HG02852 (cell line): ENCODE measurements at regions not wholly inside any gene's neighbourhood (a gene's known extent, or its start where the extent isn't known, plus 50 kb on each side); places are given as distances from the start of the nearest gene placed in this dataset.
"Not testable (repeated sequence)": the region's sequence is repeated elsewhere in the genome, so short reads cannot be mapped to it uniquely, and the experiment has no call there.

Experiments
- ATAC-seq: cut with Tn5 transposase; IDR thresholded peaks from one replicate; pipeline ENCODE4 v1.9.1; 2021; ENCODE audit warnings: mild to moderate bottlenecking, moderate library complexity; ENCODE audit not compliant: unreplicated experiment

- no peak for ATAC-seq
Observed at GRCh38 chr10:6929148-6929830, 349.2 kb upstream of the PRKCQ start.

GRCh38 chr10:6928586-6928985 lies 348.5 kb upstream of the PRKCQ start:
- no peak for ATAC-seq

DNA sequence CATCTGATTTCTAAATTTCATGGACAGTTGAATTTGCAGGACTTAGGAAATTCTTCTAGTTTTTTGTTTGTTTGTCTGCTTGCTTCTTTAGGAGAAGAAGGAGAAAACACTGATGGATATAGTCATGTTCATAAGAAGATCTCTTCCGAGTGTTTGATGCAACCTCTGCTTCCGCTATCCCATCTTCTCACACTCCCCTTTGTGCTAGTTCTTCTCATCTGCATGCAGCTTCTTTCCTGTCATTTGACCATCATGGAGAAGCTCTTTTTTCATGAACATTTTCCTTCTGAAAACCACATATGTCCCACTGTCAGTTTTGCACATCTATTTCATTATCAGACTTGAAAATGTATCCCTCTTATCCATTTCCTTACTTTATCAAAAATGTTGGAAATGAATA lies 346.9 kb upstream of the PRKCQ start:
- ATAC-seq = no peak

GRCh38 chr10:6925146-6925545 lies 345.1 kb upstream of the PRKCQ start:
- ATAC-seq = no peak

DNA sequence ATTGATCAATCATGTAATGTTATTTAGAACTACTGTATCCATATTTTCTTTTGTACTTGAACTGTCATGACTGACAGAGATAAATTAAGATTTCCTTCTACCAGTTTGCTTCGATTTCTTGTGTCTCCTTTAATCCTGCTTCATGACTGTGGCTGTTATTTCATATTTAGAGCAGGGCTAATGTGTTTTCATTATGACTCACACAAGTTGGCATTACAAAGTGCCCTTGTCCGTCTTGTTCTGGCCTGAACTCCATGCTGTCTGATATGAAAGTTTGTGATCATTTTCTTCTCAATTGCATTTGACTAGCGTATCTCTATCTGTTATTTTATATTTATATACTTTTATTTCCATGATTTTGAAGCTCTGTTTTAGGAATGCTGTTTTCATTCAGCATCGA lies 344.1 kb upstream of the PRKCQ start:
- ATAC-seq = no peak

DNA sequence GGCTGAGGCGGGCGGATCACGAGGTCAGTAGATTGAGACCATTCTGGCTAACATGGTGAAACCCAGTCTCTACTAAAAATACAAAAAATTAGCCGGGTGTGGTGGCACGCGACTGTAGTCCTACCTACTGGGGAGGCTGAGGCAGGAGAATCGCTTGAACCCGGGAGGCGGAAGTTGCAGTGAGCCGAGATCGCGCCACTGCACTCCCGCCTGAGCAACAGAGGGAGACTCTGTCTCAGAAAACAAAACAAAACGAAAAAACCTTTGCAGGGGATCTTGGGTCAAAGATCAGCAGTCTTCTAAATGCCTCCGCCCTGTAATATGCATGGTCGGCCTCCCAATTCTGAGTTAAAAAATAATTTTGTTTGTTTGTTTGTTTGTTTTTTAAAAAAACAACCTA lies 340.9 kb upstream of the PRKCQ start:
- not testable (repeated sequence) for ATAC-seq

DNA sequence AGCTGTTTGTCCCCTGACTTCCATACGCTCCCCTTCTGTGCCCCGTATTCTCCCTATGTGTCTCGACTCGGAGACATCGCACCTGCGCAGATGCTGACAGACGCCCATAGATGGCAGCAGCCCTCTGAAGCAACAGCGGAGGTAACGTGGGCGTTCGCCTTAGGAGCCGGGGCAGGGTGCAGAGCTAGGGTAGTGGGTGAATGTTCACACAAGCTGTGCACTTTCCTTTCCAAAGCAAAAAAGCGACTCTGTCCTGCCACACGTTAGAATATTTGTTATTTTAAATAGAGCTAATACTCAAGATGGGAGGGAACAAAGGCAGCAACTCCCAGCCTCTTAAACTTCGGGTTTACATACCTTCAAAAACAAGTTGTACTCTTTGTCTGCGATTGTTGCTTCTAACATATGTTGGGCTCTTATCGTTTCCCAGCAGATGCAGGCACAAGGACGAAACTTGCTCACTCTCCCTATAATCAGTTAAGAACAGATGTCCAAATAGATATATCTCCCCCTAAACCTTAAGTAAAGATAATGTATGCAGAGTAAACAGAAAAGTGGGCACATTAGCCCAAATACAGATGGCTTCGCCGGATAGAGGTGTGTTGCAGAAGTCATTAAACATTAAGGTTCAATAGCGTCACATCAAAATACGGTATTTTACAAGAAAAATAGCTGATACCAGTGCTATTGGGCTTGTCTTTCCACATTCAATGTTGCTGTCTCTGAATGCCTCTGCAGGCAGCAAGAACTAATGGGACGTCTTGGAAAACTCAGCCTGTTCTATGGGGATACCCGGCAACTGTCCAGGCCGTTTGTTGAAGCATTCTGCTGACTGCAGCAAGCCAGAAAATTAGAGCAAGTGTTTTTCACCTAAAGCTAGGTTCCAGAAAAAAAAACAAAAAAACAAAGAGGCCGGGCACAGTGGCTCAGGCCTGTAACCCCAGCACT lies 340.3 kb upstream of the PRKCQ start:
- ATAC-seq = peak; percentile 99

- no peak for ATAC-seq
Observed at GRCh38 chr10:6919077-6919476, 339.0 kb upstream of the PRKCQ start.

DNA sequence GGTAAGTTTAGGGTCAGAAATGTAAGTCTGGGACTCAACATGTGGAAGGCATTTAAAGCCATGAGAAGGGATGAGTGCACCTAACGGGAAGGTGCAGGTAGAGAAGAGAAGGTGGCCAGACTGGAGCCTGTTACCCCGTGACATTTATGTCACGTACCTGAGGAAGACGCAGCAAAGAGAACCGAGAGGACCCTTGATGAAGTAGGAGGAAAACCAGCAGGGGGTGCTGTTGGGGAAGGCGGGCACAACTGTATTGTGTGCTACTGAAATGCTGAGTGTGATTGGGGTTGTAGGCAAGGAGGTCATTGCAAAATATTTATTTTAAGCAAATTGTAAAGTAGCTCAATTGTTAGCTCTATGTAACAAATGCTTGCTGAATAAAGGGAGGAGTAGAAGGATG lies 338.2 kb upstream of the PRKCQ start:
- no peak for ATAC-seq

DNA sequence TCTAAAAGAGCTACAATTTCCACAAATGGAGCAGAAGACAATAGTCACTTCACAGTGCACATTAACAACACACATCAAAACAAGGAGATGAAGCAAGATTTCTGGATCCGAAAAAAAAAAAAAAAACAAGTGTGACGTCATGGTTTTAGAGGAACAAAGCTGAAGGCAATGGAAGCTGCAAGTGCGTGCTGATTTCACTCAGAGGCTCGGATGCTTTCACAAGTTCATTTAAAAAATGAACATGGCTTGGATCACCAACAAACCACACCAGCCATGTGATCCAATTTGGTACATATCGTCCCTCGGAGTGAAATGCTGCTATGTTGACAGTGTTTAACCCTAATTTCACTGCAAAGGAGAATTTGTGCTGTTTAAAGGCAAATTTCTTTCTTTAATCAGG lies 337.0 kb upstream of the PRKCQ start:
- ATAC-seq = no peak

DNA sequence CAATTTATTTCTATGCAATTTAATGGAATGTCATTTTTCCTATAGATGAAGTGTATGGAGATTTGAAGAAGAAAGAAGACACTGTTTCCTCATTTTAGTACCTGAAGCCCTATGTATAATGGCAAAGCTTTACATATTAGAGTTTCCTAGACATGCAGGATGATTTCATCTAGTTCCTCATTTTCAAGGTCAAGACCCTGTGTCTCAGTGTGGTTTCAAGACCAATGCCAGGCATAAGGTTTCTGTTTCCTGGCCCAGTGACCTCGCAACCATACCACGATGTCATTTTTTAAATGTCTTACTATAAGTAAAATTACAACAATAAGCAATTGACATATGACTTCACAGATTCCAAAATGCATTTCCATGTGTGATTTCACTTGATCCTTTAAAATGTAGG lies 336.5 kb upstream of the PRKCQ start:
- peak; percentile 27 for ATAC-seq

DNA sequence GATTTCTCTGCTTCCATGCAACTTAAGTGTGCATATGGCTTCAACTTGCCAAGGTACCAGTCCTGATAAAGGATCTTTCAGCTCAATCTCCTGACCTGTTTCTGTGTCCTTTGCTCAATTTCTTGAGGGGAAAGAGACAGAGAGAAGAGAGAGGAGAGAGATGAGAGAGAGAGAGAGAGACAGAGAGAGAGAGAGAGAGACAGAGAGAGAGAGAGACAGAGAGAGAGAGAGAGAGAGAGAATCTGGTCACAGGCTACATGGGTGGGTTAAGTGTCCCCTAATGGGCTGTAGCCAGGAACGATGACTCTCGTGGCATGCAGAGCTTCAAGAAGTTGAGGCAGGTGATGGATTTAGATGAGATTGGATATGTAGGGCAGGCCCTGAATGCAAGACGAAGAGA lies 335.2 kb upstream of the PRKCQ start:
- ATAC-seq = no peak

GRCh38 chr10:6912929-6913328 lies 332.9 kb upstream of the PRKCQ start:
- ATAC-seq = peak; percentile 54

DNA sequence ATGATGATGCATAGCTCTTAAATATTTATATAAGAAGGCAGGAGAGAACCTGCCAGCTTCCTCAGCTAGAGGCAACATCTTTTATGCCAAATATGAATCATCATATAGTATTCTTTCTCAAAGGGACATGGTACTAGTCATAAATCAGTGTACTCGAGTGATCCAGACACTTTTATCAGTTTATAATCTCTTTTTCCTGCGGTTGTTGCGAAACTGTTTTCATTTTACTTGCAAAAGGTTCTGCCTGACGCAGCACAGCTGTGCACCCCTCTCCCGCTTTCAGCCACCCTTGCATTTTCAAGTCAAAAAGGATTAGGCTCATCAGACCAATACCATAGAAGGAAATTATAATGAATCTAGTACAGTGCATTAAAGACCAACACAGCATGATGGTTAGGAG lies 332.3 kb upstream of the PRKCQ start:
- ATAC-seq = peak; percentile 70

GRCh38 chr10:6912021-6912420 lies 331.9 kb upstream of the PRKCQ start:
- no peak for ATAC-seq

- no peak for ATAC-seq
Observed at GRCh38 chr10:6909905-6910560, 330.0 kb upstream of the PRKCQ start.

- ATAC-seq = no peak
Observed at GRCh38 chr10:6907877-6908530, 327.9 kb upstream of the PRKCQ start.

GRCh38 chr10:6894405-6894804 lies 314.3 kb upstream of the PRKCQ start:
- ATAC-seq = no peak

DNA sequence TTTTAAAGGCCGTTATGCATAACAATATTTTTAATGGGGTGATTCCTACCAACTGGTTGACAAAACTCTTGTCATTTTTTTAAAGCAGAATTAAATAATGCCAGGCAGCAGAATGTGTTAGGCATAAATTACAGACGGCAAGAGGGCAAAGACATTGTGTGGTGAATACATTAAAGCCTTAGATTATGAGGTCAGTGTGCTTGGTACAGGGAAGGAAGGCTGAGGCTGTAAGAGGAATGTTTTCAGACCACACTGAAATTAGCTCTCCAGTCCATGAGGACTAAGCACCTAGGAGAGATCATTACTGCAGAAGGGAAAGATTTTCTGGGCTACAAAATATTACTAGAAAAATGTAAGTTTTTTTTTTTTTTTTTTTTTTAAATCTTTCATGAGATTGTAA lies 312.8 kb upstream of the PRKCQ start:
- ATAC-seq = no peak

DNA sequence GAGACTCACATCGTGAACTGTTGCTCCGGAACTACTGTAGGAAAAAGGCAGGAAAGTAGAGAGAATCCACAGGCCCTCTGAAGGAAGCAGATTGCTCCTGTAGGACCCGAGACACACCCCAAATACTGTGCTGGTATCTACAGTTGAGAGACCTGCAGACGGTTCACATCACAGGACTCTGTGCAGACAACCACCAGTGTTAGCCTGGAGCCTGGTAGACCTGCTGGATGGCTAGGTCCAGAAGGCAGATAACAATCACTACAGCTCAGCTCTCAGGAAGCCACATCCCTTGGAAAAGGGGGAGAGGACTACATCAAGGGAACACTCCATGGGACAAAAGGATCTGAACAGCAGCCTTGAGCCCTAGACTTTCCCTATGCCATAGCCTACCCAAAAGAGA lies 311.8 kb upstream of the PRKCQ start:
- ATAC-seq = no peak

GRCh38 chr10:6889718-6890117 lies 309.6 kb upstream of the PRKCQ start:
- no peak for ATAC-seq
